Heart left ventricle (tissue), 13 donors: ENCODE measurements at regions not wholly inside any gene's neighbourhood (a gene's known extent, or its start where the extent isn't known, plus 50 kb on each side); places are given as distances from the start of the nearest gene placed in this dataset.
"Not testable (repeated sequence)": the region's sequence is repeated elsewhere in the genome, so short reads cannot be mapped to it uniquely, and the experiment has no call there.

Experiments
- CTCF ChIP-seq, 12 donors: fragments of 200-600 bp; sonication (generic) in 4 of 12; IDR thresholded peaks; one replicate each; pipeline versions ENCODE4 v1.5.0 to v1.8.0; 2018 to 2022; ENCODE audit warnings: antibody characterized with exemption in 12 of 12, mild to moderate bottlenecking in 5 of 12
- POLR2A ChIP-seq, 2 donors: fragments of 450-650 bp; IDR thresholded peaks; one replicate each; pipeline ENCODE4 v1.6.1; 2017; ENCODE audit warnings: antibody characterized with exemption in 2 of 2, mild to moderate bottlenecking in 2 of 2, moderate library complexity in 2 of 2
- donor health status: ischemic (EF 13 %, LVEDD 7.1; RV severe dilation, severe dysfunction).
- donor health status: DM: no; HTN: yes; CAD: no.
- donor health status: DM: no; HTN: no; CAD: no.
- donor health status: ischemic (EF 25% LVEDD 6.9; RV normal size, moderate dysfunction).
- donor health status: ischemic (EF 25% LVEDD 5.7; RV mildly dilated, moderate dysfunction).
- donor health status: ischemic (EF 35%, LVEDD 5.7; RV mildly dilated, moderate dysfunction).
- donor health status: nonischemic (EF 11% LVEDD 7.7; RV severe dilation, severe dysfunction).
- donor health status: DM: yes; HTN: yes; CAD: no.
- donor health status: PGD.
- donor health status: ischemic (EF 29% LVEDD 5.4; RV normal size, mild dysfunction).
- donor health status: nonischemic (EF 23%, LVEDD 6.1; RV moderate dilation, normal function).

DNA sequence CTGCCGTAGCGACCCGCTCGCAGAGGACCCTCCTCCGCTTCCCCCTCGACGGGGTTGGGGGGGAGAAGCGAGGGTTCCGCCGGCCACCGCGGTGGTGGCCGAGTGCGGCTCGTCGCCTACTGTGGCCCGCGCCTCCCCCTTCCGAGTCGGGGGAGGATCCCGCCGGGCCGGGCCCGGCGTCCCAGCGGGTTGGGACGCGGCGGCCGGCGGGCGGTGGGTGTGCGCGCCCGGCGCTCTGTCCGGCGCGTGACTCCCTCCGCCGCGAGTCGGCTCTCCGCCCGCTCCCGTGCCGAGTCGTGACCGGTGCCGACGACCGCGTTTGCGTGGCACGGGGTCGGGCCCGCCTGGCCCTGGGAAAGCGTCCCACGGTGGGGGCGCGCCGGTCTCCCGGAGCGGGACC, 2269.7 kb upstream of the TPTE start:
- not testable (repeated sequence) for TF ChIP-seq CTCF, POLR2A (IDR thresholded peaks at IDR 0.05)
